Ureter (tissue), 1 donor: ENCODE measurements at regions not wholly inside any gene's neighbourhood (a gene's known extent, or its start where the extent isn't known, plus 50 kb on each side); places are given as distances from the start of the nearest gene placed in this dataset.

Experiments
- DNase-seq: peaks from one replicate; pipeline ENCODE4 v3.0.0-alpha.2; 2020; ENCODE audit warnings: low spot score
- donor health status: DM: yes; HTN: yes; CAD: no.

DNA sequence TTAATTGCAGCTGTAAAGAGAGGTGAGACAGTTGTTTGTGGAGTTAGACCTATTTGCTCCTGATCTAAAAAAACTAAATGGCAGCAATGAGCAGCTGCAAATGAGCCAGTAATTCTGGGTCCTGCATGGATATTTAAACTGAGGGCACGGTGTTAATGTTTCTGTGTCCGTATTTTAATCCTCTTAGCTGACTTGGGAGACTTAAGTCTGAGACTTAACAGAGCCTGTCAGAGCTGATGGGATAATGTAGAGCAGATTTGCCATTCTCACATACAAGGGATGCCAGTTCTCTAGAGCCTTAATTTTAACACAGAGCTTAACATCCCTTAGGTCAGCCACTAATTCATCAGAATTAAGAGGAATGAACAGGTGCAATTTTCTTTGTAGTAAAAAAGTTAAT lies 178.6 kb upstream of the PDE3A start:
- no peak for DNase-seq

- DNase-seq, result no peak
Measured at GRCh38 chr12:20194171-20194570, 174.2 kb upstream of the PDE3A start.

GRCh38 chr12:20196767-20197166 lies 171.6 kb upstream of the PDE3A start:
- DNase-seq, result no peak

DNA sequence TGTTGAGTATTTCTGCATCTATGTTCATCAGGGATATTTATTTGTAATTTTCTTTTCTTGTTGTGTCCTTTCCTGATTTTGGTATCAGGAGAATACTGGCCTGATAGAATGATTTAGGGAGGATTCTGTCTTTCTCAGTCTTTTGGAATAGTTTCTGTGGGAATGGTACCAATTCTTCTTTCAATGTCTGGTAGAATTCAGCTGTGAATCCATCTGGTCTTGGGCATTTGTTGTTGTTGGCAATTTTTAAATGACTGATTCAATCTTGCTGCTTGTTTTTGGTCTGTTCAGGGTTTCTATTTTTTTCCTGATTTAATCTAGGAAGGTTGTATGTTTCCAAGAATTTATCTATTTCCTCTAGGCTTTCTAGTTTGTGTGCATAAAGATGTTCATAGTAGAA lies 170.9 kb upstream of the PDE3A start:
- no peak for DNase-seq

DNA sequence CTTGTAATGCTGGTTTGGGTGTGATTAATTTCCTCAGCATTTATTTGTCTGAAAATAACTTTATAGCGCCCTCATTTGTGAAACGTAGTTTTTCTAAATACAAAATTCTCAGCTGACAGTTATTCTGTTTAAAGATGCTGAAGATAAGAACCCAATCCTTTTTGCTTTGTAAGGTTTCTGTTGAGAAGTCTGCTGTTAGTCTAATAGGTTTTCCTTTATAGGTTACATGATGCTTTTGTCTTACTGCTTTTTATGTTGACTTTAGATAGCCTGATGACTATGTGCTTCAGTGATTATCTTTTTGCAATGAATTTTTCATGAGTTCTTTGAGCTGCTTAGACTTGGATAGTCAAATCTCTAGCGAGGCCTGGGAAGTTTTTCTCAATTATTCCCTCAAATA lies 168.6 kb upstream of the PDE3A start:
- DNase-seq, result no peak

DNA sequence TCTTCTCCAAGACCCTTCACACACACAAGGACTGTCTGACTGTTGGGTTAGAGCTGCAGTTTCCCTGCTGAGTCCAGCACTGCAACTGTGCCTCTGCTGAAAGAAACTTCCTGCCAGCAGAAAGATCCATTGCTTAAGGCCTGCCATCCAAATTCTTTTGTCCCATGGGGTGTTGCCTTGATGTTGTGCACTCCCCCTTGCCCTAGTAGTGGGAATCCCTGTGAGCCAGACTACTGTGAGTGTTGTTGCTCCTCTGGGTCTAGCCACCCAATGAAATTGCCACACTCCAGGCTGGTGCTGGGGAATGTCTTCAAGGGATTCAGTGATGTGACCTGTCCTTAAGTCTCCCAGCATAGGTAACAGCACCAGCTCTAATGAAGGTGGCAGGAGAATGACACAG lies 166.6 kb upstream of the PDE3A start:
- DNase-seq, result no peak

GRCh38 chr12:20205854-20206253 lies 162.5 kb upstream of the PDE3A start:
- no peak for DNase-seq

DNA sequence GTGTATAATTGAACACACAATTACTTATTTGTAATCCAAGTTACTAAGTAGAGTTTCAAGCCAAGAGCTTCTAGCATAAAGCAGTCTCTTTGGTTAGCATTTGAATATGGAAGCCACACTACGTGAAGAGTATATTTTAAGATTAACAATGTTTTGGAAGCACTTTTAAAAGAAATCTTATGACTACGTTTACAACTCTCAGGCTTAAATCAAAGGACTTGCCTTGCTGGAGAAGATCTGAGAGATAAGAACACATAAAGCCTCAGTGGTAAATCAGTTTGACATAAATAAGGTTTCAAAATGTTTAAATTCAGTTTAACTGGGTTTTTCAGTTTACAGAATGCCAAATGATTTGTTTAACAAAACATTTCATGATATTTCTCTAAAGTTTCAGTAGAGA lies 161.9 kb upstream of the PDE3A start:
- no peak for DNase-seq

DNA sequence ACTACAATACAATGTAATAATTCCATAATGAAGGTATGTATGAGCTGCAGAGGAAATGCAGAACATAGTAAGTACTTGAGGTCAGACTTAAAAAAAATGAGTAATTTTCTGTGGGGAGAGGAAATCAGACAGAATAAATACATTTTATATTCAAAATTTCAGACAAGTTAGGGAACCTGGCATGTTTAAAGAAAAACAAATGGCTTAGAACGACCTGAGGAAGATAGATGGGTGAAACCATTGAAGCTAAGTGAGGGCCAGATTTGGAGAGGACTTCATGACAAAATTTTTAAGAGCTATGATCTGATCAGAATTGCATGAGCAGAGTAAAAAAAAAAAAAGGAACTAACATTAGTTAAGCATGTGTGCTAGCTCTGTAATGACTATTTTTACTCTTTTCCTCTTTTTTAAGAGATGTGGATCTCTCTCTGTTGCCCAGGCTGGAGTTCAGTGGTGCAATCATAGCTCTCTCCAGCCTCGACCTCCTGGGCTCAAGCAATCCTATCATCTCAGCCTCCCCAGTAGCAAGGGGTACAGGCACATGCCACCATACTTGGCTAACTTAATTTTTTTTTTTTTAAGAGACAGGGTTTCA lies 157.6 kb upstream of the PDE3A start:
- no peak for DNase-seq

DNA sequence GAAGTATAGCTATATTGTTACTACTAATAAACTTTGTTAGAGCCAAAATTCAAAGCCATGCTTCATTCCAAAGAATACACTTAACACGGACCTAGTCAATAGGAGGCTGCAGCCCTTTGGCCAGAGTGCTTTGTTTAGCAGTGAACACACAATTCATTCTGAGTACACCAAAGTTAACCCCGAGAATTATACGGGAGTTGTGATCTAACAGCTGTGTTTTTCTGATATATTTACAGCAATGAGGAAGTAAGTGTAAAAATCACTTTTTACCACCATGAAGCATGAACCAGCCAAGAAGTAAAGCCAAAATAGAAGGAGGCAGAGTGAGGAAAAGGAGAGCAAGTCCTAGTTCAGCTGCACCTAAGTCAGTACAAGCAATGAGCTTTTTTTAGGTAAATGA lies 156.8 kb upstream of the PDE3A start:
- no peak for DNase-seq

DNA sequence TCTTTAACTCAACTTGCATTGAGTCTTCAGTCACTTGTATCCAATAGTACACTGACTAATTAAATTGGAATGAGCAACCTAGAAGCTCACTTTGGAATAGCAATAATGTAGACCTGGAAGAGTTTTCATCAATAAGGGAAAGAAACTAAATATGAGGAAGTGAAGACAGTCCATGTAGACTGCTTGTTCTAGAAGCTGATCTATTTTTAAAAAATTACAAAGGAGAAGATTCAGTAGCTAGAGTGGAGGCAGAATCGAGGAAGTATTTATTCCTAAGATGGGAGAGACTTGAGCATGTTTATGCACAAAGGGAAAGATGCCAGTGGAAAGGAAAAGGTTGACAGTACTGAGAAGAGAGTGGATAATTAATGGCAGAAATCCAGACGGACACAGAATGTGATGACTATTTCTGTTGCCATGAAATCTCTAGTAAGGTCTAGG lies 156.3 kb upstream of the PDE3A start:
- DNase-seq, result no peak

GRCh38 chr12:20212658-20213555 lies 155.4 kb upstream of the PDE3A start:
- DNase-seq, result peak; percentile 79

GRCh38 chr12:20213723-20214625 lies 154.4 kb upstream of the PDE3A start:
- no peak for DNase-seq

GRCh38 chr12:20220339-20220738 lies 148.0 kb upstream of the PDE3A start:
- DNase-seq, result no peak

GRCh38 chr12:20232931-20233675 lies 135.2 kb upstream of the PDE3A start:
- DNase-seq, result no peak

GRCh38 chr12:20234474-20234873 lies 133.9 kb upstream of the PDE3A start:
- no peak for DNase-seq

DNA sequence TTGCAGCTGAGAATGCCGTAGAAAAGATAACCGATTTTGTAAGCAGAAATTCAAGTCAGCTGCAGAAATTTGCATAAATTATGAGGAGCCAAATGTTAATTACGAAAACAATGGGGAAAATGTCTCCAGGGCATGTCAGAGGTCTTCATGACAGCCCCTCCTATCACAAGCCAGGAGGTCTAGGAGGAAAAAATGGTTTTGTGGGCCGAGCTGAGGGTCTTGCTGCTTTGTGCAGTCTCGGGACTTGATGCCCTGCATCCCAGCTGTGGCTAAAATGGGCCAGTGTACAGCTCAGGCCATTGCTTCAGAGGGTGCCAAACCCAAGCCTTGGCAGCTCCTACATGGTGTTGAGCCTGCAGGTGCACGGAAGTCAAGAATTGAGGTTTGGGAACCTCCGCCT lies 131.2 kb upstream of the PDE3A start:
- no peak for DNase-seq

GRCh38 chr12:20245491-20245890 lies 122.8 kb upstream of the PDE3A start:
- no peak for DNase-seq

GRCh38 chr12:20248646-20249045 lies 119.7 kb upstream of the PDE3A start:
- no peak for DNase-seq

GRCh38 chr12:20250761-20251160 lies 117.6 kb upstream of the PDE3A start:
- no peak for DNase-seq

DNA sequence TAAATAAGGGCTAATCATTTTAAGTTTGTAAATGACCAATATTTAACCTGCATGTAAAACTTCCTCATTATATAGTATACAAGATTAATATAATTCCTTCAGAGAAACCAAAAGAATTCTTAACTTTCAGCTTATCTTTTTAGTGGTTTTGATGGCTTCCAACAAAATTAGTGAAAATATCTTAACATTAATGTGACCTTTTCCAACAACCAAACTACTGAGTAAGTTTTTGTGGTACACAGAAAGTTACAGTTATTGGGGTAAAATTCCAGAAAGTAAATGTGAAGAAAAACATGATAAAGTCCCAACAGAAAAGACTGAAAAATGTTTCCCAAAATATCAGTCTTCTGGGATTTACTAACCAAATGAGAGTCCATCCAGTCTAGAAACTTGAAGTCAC lies 111.0 kb upstream of the PDE3A start:
- no peak for DNase-seq

DNA sequence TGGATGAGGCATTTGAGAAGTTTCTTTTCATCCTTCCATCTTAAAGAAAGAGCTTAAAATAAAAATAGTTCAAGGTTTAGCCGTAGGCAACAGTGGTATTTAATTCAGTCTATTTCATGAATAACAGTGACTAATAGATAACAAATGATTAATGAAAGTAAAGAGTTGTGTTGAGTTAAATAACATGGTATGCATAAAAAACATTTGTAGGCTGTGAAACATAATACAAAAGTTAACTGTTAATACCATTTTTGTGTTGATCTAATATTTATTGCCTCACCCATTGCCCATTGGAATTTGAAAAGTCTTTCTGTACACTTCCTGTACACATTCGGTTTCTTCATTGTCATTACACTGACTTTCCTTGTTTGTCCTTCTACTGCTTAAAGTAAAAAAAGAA lies 108.6 kb upstream of the PDE3A start:
- DNase-seq, result no peak
